T-helper 1 cell treated with Interleukin-12 subunit alpha and Interleukin-12 subunit beta and Interleukin-4 antibody, amounts not matched to agents 30 ng/mL and 1 ng/mL, for 36 hours (primary cell): ENCODE measurements at regions not wholly inside any gene's neighbourhood (a gene's known extent, or its start where the extent isn't known, plus 50 kb on each side); places are given as distances from the start of the nearest gene placed in this dataset.

Source experiments
- intact Hi-C: fragments of 100-400 bp; cut with micrococcal nuclease; formaldehyde crosslinking; loops from one replicate; pipeline ENCODE4 v1.15.1; 2024

- intact Hi-C loops: no loop called here
These were observed 200.5 kb upstream of the KIAA1217 start for GRCh38 chr10:24008164-24009091.

DNA sequence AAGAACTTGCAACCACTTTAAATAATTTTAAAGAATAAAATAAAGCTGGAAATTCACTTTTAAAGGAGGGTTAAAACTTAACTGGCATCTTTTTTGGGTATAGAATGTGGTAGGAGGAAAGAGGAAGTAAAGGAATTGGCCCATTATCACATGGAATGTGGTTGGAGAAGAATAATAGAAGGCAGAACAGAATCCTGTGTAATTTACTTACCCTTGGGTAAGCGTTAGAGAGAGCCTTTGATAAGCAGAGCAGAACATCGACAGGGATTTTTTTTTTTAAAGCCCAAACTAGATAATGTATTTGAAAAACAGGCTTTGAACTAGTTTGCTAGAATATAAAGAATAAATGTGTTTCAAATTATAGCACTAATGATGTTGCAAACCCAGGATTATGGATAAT is 199.8 kb upstream of the KIAA1217 start:
- intact Hi-C loops: no loop called here

DNA sequence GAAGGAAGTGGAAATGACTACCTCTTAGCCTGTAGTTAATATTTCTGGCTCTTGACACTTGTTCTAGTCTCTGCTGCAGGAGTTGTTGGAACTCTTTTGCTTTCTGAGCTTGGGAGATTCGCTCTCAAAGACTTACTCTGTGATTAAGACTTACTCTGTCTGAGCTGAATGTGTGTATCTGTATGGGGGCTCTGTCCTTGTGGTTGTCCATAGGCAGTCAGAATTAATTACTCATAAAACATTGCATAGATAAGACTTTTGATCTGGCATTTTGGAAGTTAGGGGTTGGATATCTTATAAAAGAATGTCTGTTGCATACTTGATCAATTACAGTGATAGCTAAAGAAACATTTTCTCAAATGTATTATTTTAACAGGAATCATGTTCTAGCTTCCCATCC is 199.2 kb upstream of the KIAA1217 start:
- intact Hi-C loops: no loop called here

GRCh38 chr10:24010436-24010970 is 198.4 kb upstream of the KIAA1217 start:
- intact Hi-C loops: no loop called here

GRCh38 chr10:24012249-24012803 is 196.6 kb upstream of the KIAA1217 start:
- intact Hi-C loops: no loop called here

DNA sequence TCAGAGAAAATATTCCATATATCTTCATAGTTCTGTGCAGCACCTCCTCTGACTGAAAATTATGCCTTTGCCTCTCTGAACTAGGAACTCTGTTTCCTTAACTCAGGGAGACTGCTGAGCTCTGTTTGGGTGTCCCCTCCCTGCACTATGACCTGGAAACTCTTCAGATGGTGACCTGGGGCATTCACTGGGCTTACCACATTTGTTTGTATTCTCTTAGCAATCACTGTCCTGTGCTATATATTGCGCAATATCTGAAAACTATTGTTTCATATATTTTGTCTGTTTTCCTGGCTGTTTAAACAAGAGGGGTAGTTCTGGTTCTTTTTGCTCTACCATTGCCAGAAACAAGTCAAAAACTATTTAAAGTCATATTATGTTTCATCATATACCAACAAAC is 181.8 kb upstream of the KIAA1217 start:
- intact Hi-C loops: no loop called here

GRCh38 chr10:24034571-24034970 is 174.4 kb upstream of the KIAA1217 start:
- intact Hi-C loops: no loop called here

DNA sequence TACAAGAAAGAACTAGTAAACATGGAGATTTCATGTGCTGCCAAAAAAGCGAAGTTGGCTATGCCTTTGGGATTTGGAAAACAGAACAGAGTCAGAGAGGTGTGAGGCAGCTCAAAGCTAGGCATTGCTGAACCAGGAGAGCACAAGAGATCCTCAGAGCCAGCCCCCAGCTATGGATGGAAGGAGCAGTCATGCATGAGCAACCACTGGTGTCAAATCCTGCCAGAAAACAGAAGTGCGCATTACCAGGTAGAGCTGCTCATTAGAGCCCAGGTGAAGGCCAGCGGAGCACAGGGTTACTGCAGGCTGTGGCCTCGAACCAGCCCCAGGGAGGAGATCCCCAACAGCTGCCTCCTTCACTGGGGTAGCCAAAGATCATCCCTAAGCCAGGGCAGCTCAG is 173.2 kb upstream of the KIAA1217 start:
- intact Hi-C loops: no loop called here

DNA sequence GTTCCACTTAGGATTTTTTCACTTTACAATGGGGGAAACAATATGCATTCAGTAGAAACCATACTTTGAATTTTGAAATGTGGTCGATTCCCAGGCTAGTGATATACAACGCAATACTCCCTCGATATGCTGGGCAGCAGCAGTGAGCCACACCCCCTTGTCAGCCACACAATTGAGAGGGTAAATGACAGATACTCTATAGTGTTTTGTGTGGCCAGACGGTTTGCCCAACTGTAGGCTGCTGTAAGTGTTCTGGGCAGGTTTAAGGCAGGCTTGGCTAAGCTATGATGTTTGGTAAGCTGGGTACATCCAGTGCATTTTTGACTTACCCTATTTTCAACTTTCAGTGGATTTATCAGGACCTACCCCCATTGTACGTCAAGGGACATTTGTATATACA is 169.6 kb upstream of the KIAA1217 start:
- intact Hi-C loops: no loop called here

- intact Hi-C loops: no loop called here
These were observed 169.0 kb upstream of the KIAA1217 start for GRCh38 chr10:24039897-24040296.

DNA sequence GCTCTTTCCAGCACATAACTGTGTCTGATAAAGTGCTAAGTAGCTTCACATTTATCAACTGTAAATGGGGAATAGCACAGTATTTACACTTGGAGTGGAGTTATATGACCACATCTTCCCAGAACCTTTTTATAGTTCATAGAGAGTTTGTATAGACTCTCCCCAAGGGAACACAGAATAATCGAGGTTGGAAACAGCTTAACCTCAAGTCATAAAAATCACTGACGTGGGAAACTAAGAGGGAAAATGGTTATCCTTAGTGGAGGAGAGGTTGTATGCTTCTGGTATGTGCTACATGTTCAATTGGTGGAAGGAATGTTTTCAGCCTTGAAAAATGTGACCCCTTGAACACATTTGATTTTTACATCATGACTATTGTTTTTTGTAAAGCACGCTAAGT is 167.9 kb upstream of the KIAA1217 start:
- intact Hi-C loops: no loop called here

DNA sequence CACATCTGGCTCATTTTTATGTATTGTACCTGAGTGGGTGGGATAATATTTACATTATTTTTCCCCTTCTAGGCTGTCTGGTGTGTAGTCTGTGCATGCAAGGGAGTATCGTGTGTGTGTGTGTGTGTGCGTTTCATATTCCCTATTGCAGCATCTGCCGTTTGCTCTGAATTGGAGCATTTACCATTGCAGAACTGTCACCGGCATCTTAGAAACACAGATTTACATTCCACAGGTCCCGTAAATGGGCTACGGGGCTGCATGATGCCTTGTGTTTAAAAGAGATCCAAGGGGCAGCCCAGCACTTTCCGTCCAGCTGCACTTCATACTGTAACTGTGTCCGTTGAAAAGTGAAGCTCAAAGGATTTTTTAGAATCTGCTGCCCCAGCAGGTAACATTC is 167.1 kb upstream of the KIAA1217 start:
- intact Hi-C loops: no loop called here

GRCh38 chr10:24042884-24043283 is 166.1 kb upstream of the KIAA1217 start:
- intact Hi-C loops: no loop called here

DNA sequence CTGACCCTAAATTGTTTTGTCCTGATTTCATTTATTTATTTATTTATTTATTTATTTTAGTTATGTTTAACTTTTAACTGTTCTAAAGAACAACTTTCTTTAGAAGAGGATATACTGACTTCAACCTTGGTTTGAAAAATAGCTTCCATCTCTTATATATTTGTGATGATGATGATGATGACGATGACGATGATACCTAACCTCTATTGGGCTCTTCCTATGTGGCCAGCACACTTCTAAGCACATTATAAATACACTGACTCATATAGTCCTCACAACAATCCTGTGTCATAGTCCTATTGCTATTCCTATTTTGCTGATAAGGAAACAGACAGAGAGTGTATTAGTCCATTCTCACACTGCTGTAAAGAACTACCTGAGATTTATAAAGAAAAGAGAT is 162.9 kb upstream of the KIAA1217 start:
- intact Hi-C loops: no loop called here

DNA sequence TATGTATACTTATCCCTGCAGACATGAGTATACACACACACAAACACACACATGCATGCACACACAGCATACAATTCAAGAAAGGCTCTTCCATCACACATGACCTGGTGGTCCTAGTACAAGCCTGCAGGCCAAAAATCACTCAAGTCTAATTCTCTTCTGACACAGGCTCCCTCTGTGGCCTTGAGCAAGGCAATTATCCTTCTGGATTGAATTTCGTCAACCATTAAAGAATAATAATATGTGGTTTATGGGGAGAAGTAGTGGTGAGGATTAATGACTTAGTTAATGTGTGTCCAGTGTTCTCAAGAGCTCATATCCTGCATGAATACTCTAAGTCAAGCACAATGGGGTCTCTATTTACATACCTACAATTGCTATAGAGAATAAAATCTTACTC is 161.8 kb upstream of the KIAA1217 start:
- intact Hi-C loops: no loop called here

DNA sequence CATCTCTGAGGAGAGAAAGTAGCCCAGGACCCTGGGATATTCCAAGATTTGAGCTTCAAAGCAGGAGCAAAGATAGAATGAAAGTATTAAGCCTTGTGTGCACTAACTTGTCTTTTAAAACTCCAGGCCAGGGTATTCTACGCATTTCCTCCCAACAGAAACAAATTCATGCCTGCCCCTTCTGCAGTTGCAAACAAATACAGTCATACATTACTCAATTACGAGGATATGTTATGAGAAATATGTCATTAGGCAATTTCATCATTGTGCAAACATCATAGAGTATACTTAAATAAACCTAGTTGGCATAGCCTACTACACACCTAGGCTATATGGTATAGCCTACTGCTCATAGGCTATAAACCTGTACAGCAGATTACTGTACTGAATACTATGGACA is 154.5 kb upstream of the KIAA1217 start:
- intact Hi-C loops: no loop called here

GRCh38 chr10:24080207-24080606 is 128.7 kb upstream of the KIAA1217 start:
- intact Hi-C loops: no loop called here

DNA sequence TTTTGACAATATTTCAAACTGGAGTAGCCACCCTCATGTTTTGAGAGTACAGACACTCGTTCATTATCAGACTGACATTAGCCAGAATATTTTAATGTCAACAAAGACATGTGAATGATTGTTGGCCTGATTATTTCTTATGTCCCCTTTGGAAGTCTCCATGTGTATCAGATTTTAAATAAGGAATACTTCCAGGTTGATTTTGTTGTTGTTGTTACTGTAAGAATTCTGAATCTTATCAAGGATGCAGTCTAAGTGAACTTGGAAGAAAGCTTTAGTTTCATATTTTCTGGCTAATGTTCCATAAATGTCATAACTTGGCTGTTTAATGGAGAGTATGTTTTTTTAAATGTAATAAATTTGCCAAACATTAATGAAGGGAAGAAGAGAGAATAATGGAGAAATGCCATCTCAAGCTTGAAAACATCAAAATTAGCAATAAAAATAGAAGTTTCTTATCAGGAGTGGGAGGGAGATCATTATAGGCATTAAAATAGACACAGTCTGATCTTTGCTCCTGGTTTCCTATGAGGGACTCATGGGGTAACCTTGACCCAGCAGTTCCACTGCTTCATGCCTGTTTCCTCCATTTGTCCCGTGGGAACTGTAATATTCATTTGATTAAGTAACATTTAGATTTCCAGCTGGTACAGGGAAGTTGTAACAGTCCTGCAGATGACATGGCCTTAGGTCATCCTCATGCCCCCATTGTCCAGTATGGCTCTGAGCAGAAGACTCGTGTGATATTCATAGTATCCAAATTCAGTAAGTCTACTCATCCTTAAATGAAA is 122.4 kb upstream of the KIAA1217 start:
- intact Hi-C loops: no loop called here

- intact Hi-C loops: no loop called here
These were observed 117.7 kb upstream of the KIAA1217 start for GRCh38 chr10:24091256-24091655.

- intact Hi-C loops: no loop called here
These were observed 112.7 kb upstream of the KIAA1217 start for GRCh38 chr10:24096281-24096680.

DNA sequence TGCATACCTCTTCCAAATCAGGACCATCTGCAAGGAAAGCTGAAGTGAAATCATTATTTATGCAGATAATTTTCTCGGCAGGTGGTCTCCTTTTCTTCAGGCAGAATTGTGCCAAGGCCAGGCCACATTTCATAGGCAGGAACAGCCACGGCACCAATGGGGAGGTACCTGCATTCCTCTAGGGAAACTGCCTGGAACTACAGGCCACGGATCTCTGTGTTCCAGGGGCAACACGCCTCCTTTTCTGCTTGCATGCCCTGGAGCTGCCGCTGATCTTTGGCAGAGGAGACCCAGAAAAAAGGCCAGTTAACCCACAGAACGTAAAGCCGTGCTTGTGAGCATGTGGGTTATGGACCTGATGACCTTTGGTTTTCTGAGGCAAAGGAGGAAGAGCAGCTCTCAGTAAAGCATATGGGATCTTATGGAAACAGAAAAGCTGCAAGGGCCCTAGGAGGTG is 111.2 kb upstream of the KIAA1217 start:
- intact Hi-C loops: no loop called here

GRCh38 chr10:24104895-24105294 is 104.0 kb upstream of the KIAA1217 start:
- intact Hi-C loops: no loop called here
